ENCODE measurements at regions not wholly inside any gene's neighbourhood (a gene's known extent, or its start where the extent isn't known, plus 50 kb on each side); places are given as distances from the start of the nearest gene placed in this dataset.

DNA sequence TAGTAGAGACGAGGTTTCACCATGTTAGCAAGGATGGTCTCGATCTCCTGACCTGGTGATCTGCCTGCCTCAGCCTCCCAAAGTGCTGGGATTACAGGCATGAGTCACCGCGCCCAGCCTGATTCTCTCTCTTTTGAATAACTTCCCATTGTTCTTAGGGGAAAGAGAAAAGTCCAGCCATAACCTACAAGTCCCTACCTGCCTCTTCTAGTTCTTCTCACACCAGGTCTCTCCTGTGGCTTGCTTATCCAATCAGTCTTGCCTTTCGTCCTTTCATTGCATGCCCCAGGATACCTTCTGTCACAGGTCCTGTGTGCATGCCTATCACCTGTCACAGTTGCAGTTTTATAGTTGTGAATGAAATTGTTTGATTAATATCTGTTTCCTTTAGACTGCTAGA, 148.1 kb downstream of the SLC4A3 start:
- TF ChIP-seq, protein P1, sequence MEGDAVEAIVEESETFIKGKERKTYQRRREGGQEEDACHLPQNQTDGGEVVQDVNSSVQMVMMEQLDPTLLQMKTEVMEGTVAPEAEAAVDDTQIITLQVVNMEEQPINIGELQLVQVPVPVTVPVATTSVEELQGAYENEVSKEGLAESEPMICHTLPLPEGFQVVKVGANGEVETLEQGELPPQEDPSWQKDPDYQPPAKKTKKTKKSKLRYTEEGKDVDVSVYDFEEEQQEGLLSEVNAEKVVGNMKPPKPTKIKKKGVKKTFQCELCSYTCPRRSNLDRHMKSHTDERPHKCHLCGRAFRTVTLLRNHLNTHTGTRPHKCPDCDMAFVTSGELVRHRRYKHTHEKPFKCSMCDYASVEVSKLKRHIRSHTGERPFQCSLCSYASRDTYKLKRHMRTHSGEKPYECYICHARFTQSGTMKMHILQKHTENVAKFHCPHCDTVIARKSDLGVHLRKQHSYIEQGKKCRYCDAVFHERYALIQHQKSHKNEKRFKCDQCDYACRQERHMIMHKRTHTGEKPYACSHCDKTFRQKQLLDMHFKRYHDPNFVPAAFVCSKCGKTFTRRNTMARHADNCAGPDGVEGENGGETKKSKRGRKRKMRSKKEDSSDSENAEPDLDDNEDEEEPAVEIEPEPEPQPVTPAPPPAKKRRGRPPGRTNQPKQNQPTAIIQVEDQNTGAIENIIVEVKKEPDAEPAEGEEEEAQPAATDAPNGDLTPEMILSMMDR (IDR thresholded peaks at IDR 0.05): no peak
- TF ChIP-seq POLR2A (IDR thresholded peaks at IDR 0.05): no peak
